Prostate gland (tissue), 2 donors: ENCODE measurements at regions not wholly inside any gene's neighbourhood (a gene's known extent, or its start where the extent isn't known, plus 50 kb on each side); places are given as distances from the start of the nearest gene placed in this dataset.

Experiments
- CTCF ChIP-seq, 4 experiments: fragments of 200-600 bp in 2 of 4; fragments of 450-650 bp in 2 of 4; sonication (generic) in 2 of 4; IDR thresholded peaks; 1 replicate in 3 of 4; 2 replicates in 1 of 4; pipeline ENCODE4 v1.5.1; 2016 to 2019; ENCODE audit warnings: antibody characterized with exemption in 4 of 4, mild to moderate bottlenecking in 2 of 4, moderate library complexity in 2 of 4
- POLR2A ChIP-seq: fragments of 450-650 bp; IDR thresholded peaks from one replicate; pipeline ENCODE4 v1.6.1; 2016; ENCODE audit warnings: antibody characterized with exemption, mild to moderate bottlenecking

DNA sequence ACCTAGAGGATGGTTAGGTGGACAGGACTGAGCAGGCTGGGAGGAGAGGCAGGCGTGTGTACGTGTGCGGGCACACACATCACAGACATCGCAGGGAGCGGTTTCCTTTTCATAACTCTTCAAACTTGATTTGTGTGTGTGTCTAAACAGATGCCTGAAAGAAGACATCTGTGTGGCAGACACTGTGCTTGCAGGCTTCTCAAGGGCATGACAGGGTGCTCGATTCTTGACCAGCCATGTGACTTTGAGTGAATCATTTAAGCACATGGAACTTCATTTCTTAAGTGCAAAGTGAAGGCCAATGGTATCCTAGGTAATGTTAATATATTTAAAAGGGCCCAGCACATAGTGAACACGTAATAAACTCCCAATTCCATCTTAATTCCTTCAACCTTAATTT, 186.5 kb downstream of the SCP2D1 start:
- TF ChIP-seq POLR2A (no peak), CTCF (IDR thresholded peaks at IDR 0.05) (no peak)
